Muscle of leg (tissue), 3 donors: ENCODE measurements at regions not wholly inside any gene's neighbourhood (a gene's known extent, or its start where the extent isn't known, plus 50 kb on each side); places are given as distances from the start of the nearest gene placed in this dataset.

Experiments used
- DNase-seq: peaks from one replicate; pipeline ENCODE4 v3.0.0; 2013
- H3K27ac ChIP-seq: one replicate; pipeline ENCODE4 v1.5.1; 2013; ENCODE audit warnings: mild to moderate bottlenecking, low read length, control low read depth
- H3K27me3 ChIP-seq: one replicate; pipeline ENCODE4 v1.6.1; 2013; ENCODE audit warnings: low read length; ENCODE audit not compliant: control insufficient read depth, insufficient read depth
- H3K36me3 ChIP-seq: one replicate; pipeline ENCODE4 v1.6.1; 2013; ENCODE audit warnings: low read length; ENCODE audit not compliant: control insufficient read depth, insufficient read depth
- H3K4me1 ChIP-seq: one replicate; pipeline ENCODE4 v1.6.1; 2013; ENCODE audit warnings: low read length; ENCODE audit not compliant: control insufficient read depth, insufficient read depth
- H3K4me3 ChIP-seq: one replicate; pipeline ENCODE4 v1.5.1; 2013; ENCODE audit warnings: low read length, control low read depth
- H3K9me3 ChIP-seq: replicated peaks from 2 replicates; pipeline ENCODE4 v1.6.1; 2013; ENCODE audit warnings: low read depth, low read length; ENCODE audit not compliant: control insufficient read depth
- WGBS: methylation state at CpG from one replicate; pipeline ENCODE4 v1.1.5; 2013; ENCODE audit warnings: missing lambda C conversion rate; ENCODE audit not compliant: insufficient coverage; 5-methylcytosine and 5-hydroxymethylcytosine counted together

DNA sequence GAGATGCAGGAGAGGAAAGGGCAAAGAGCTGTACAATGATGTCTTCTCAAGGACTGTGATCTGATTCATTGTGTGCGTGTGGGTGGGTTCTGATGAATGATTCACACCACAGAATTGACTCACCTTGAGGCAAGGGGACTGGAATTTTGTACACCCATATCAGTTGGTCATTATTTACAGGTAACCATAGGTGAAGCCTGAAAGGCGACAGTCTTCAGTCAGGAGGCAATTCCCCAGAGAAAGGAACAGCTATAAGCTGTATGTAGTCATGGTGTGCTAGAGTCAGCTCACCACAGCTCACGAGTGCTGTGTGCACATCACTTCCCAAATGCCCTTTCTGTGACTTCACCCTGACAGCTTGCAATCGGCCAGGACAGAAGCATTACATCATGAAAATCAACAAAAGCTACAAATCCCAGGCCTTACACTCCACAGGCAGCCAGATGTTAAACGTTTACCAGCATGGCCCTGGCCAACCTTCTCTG, 87.6 kb upstream of the RPS23 start:
- H3K36me3 ChIP-seq: no peaks in the 10 kb centered on the region
- 100% methylated on average over 1 of the region's 5 CpGs for WGBS
- peaks cover 2% of the 10 kb centered on the region for H3K4me1 ChIP-seq
- DNase-seq: no peak
- H3K4me3 ChIP-seq: no peak overlapping the region
- no peaks in the 10 kb centered on the region for H3K27me3 ChIP-seq
- no peak overlapping the region for H3K27ac ChIP-seq
- peaks cover 2% of the 10 kb centered on the region for H3K9me3 ChIP-seq

DNA sequence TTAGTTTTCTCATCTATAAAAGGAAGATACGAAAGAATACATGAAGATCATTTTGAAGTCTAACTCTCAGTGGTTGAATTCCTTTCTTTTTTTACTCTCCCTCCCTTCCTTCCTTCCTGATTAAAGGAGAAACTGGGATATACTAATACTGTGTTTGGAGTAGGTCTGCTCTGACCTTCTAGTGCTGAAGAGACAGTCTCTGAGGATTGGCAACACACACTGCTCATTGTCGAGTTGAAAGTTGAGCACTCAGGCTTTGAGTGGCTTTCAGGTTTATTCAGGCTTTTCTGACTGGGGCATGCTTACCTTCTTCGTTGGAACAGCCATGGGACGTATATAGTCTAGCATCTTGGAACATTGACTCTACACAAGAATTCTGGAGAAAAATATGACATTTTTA, 86.9 kb upstream of the RPS23 start:
- DNase-seq: no peak
- no peaks in the 10 kb centered on the region for H3K27me3 ChIP-seq
- H3K4me1 ChIP-seq: peaks cover 2% of the 10 kb centered on the region
- WGBS: 100% methylated on average over 1 of the region's 4 CpGs
- H3K4me3 ChIP-seq: no peak overlapping the region
- H3K27ac ChIP-seq: no peak overlapping the region
- no peaks in the 10 kb centered on the region for H3K36me3 ChIP-seq
- peaks cover 2% of the 10 kb centered on the region for H3K9me3 ChIP-seq

DNA sequence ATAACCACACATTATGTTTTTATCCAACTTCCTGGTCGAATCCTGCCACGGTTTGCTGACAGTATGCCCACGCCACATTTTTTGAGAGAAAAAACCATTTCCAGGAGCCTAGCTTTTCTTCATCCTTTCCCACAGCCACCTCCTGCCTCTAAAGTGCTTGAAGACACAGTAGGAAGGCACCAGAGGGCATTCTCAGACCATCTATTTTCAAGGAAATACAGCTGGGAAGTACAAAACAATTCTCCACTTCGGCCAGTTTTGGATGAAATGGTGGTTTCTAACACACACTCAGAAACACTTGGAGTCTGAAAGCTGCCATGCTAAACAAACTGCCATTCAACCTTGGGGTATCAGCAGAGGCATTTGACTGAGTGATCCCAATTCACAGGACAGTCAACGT, 86.3 kb upstream of the RPS23 start:
- Histone ChIP-seq H3K4me1 (peaks cover 2% of the 10 kb centered on the region), H3K27me3 (no peaks in the 10 kb centered on the region), H3K9me3 (peaks cover 2% of the 10 kb centered on the region), H3K4me3 (no peak overlapping the region), H3K36me3 (no peaks in the 10 kb centered on the region), H3K27ac (no peak overlapping the region)
- 50% methylated on average over 5 of the region's 5 CpGs for WGBS
- DNase-seq: peak; percentile 78

DNA sequence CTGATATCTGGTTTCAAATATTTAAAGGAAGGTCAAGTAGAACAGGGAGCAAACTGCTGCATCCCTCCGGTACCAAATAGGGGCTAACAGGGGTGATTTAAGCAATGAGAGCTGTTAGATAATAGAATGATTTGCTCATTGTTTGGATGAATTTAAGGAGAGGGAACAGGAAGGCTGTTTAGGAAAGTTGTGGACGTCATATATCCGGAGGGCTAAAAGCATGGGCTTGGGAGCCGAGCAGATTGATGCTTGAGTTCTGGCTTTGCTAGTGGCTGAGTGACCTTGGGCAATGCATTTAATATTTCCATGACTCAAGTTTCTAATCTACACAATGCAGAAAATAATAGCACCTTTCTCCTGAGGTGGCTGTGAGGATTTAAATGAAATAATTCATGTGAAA, 85.4 kb upstream of the RPS23 start:
- Histone ChIP-seq H3K36me3 (no peaks in the 10 kb centered on the region), H3K27me3 (no peaks in the 10 kb centered on the region), H3K4me3 (no peak overlapping the region), H3K9me3 (peaks cover 2% of the 10 kb centered on the region), H3K4me1 (peaks cover 2% of the 10 kb centered on the region), H3K27ac (no peak overlapping the region)
- 80% methylated on average over 1 of the region's 4 CpGs for WGBS
- no peak for DNase-seq

DNA sequence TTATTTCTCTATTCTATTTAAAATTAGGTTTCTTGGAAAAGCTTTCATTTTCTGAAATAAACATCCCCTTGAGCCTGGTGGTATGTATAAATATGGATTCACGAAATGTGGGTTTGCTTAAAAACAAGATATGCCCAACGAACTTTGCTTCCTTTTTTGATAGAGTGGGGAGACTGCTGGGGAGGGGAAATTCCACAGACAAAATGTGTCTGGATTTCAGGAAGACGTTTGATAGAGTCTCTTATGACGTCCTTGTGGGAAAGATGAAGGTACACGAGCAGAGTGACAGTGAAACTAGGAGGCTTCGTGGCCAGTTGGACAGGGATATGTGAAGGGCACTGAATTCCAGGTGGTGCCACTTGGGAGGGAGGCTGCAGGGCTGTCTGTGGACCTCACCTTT, 84.5 kb upstream of the RPS23 start:
- H3K4me3 ChIP-seq: no peak overlapping the region
- H3K9me3 ChIP-seq: peaks cover 2% of the 10 kb centered on the region
- H3K27me3 ChIP-seq: no peaks in the 10 kb centered on the region
- no peaks in the 10 kb centered on the region for H3K36me3 ChIP-seq
- WGBS: 69% methylated on average over 5 of the region's 6 CpGs
- DNase-seq: no peak
- peaks cover 3% of the 10 kb centered on the region for H3K4me1 ChIP-seq
- no peak overlapping the region for H3K27ac ChIP-seq

DNA sequence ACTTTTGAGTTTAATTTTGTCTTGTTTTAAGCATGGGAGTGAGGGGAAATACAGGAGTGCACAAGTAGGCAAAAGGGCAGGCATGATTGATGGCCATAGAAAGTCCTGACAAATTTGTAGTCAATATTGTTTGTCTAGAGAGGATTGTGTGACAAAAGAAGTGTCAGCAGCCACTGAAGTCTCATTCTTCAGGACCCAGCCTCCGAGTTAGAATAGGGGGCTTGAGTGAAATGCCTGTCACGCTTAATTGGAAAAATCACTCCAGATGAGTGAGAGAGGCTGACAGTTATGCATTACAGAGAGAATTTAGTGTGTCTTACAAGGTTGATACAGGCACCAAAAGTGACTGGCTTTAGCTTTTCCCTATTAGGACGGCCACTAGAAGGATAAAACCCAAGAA, 81.9 kb upstream of the RPS23 start:
- 60% methylated on average over 2 of the region's 3 CpGs for WGBS
- no peak overlapping the region for H3K4me3 ChIP-seq
- peaks cover 11% of the 10 kb centered on the region for H3K4me1 ChIP-seq
- no peaks in the 10 kb centered on the region for H3K9me3 ChIP-seq
- no peaks in the 10 kb centered on the region for H3K27me3 ChIP-seq
- DNase-seq: no peak
- H3K27ac ChIP-seq: no peak overlapping the region
- H3K36me3 ChIP-seq: no peaks in the 10 kb centered on the region

DNA sequence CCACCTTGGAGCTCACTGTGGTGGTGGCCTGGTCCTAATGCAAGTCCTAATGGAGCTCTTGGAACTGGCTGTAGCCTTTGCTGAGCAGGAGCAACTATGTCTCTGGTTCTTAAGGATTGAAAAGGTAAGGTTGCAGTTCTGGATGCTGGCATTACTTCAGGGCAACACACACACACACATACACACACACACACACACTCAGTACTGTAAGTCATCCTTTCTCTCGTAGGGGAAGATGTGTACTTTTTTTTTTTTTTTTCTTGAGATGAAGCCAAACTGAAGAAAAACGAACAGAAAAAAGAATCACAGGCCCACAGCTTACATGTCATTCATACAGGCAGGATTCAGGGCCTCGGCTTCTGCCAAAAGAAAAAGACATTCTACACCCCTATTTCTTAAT, 81.1 kb upstream of the RPS23 start:
- no peaks in the 10 kb centered on the region for H3K27me3 ChIP-seq
- peak; percentile 48 for DNase-seq
- 29% methylated on average over 1 of the region's 3 CpGs for WGBS
- no peaks in the 10 kb centered on the region for H3K36me3 ChIP-seq
- no peak overlapping the region for H3K4me3 ChIP-seq
- H3K4me1 ChIP-seq: peaks cover 9% of the 10 kb centered on the region
- H3K27ac ChIP-seq: no peak overlapping the region
- no peaks in the 10 kb centered on the region for H3K9me3 ChIP-seq

DNA sequence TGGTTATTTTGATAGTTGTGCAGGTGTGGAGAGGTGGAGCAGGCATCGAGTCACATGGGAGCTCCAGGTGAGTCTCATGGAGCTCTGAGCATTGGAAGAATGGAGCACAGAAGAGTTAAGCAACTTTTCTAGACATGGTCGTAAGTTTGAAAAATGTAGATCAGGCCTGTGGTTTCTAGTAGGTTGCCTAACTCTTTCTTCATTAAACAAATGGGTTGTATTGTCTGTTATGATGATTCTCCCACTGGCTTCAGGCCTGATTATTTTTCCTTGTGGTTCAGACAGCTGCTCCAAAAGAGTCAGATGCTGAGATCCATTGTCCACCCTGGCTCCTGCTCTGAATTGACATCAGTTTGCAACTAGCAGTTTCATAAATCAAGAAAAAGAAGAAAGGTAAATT, 80.3 kb upstream of the RPS23 start:
- DNase-seq: peak; percentile 52
- no peak overlapping the region for H3K27ac ChIP-seq

DNA sequence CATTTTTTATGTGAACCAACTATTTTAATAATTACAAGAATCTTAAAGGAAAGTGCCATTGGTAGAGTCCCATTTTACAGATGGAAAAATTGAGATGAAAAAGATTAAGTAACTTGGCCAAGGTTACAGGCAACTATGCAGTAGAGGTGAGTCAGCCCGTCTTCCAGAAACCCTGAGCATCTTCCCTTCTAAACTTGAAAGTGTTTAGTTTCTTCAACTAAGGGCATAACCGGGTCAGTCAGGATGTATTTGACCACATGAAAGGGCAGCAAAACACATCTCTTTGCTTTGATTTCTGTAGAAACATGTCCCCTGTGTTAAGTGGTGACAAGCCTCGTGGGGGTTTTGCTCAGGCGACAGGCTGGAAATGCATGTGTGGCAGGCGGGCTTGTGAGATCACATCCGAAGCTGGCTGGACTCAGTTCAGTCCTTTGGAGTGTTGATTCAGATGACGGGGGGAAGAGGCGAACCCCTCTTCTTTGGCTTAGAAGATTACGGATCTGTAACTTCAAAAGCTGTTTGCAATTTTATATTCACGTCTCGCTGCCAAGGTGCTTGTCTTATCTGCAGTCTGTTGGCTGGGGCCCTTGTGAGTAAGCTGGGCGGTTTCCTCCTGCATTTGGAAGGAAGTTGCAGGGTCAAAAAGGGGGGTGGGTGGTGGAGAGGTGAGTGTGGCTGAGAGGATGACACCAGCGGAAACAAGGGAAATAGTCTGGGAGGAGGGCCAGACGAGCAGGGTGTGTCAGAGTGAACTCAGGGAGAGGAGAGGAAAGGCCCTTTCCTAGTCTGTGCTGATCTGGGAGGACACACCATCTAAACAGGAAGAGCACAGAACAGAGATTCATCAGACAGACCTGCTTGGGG, 78.9 kb upstream of the RPS23 start:
- Histone ChIP-seq H3K4me1 (peaks cover 11% of the 10 kb centered on the region), H3K9me3 (no peaks in the 10 kb centered on the region), H3K36me3 (no peaks in the 10 kb centered on the region), H3K27ac (peak overlapping the region; percentile 44), H3K4me3 (no peak overlapping the region), H3K27me3 (no peaks in the 10 kb centered on the region)
- WGBS: 24% methylated on average over 14 of the region's 14 CpGs
- peak; percentile 95 for DNase-seq

More for the DNA sequence above, 80.3 kb upstream of the RPS23 start:
- Histone ChIP-seq H3K9me3 (no peaks in the 10 kb centered on the region), H3K4me1 (peaks cover 9% of the 10 kb centered on the region), H3K36me3 (no peaks in the 10 kb centered on the region), H3K4me3 (no peak overlapping the region), H3K27me3 (no peaks in the 10 kb centered on the region)
- WGBS: 100% methylated on average over 1 of the region's 2 CpGs

DNA sequence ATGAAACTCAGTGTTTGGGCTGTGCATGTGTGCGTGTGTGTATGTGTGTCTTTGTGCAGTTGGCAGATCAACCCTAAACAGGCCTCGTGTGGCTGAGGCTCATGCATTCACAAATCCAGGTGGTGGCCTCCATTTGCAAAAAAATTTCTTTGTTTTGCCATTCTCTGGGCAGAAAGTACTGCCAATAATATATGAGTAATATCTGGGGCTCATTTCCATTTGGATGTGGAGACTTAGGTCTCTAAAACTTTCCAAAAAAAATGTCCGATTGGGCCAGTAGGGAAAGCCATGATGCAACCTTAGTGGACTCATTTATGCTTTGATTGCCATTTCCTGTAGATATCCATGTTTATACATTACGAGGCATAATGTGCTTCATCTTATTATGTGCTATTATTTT, 77.9 kb upstream of the RPS23 start:
- whole genome bisulfite sequencing: 33% methylated on average over 2 of the region's 4 CpGs
- Histone ChIP-seq H3K27ac (no peak overlapping the region), H3K9me3 (no peaks in the 10 kb centered on the region), H3K36me3 (no peaks in the 10 kb centered on the region), H3K27me3 (no peaks in the 10 kb centered on the region), H3K4me3 (no peak overlapping the region), H3K4me1 (peaks cover 11% of the 10 kb centered on the region)
- peak; percentile 79 for DNase-seq
